ENCODE measurements at regions not wholly inside any gene's neighbourhood (a gene's known extent, or its start where the extent isn't known, plus 50 kb on each side); places are given as distances from the start of the nearest gene placed in this dataset.
"Not testable (repeated sequence)": the region's sequence is repeated elsewhere in the genome, so short reads cannot be mapped to it uniquely, and the experiment has no call there.

GRCh38 chr13:88436974-88437373, 765.8 kb downstream of the SLITRK5 start:
- no peak for DNase-seq

- DNase-seq, result no peak
Observed at GRCh38 chr13:88450515-88450914, 779.3 kb downstream of the SLITRK5 start.

- DNase-seq, result no peak
Observed at GRCh38 chr13:88456151-88456550, 785.0 kb downstream of the SLITRK5 start.

GRCh38 chr13:88459331-88459730, 788.2 kb downstream of the SLITRK5 start:
- DNase-seq, result no peak

- DNase-seq, result no peak
Observed at GRCh38 chr13:88461272-88462009, 790.3 kb downstream of the SLITRK5 start.

GRCh38 chr13:88464851-88465250, 793.7 kb downstream of the SLITRK5 start:
- DNase-seq, result no peak

- no peak for DNase-seq
Observed at GRCh38 chr13:88472316-88472715, 801.1 kb downstream of the SLITRK5 start.

- no peak for DNase-seq
Observed at GRCh38 chr13:88483202-88483601, 812.0 kb downstream of the SLITRK5 start.

- no peak for DNase-seq
Observed at GRCh38 chr13:88507909-88508308, 836.7 kb downstream of the SLITRK5 start.

- DNase-seq, result not testable (repeated sequence)
Observed at GRCh38 chr13:88512993-88513392, 841.8 kb downstream of the SLITRK5 start.

GRCh38 chr13:88526186-88526852, 855.1 kb downstream of the SLITRK5 start:
- DNase-seq, result no peak

GRCh38 chr13:88526853-88527215, 855.7 kb downstream of the SLITRK5 start:
- no peak for DNase-seq

GRCh38 chr13:88541994-88542393, 870.8 kb downstream of the SLITRK5 start:
- no peak for DNase-seq

- DNase-seq, result no peak
Observed at GRCh38 chr13:88544836-88545235, 873.7 kb downstream of the SLITRK5 start.

- no peak for DNase-seq
Observed at GRCh38 chr13:88552966-88553365, 881.8 kb downstream of the SLITRK5 start.

GRCh38 chr13:88565566-88565965, 894.4 kb downstream of the SLITRK5 start:
- DNase-seq, result no peak

GRCh38 chr13:88585861-88586260, 914.7 kb downstream of the SLITRK5 start:
- DNase-seq, result no peak

- DNase-seq, result no peak
Observed at GRCh38 chr13:88586263-88586662, 915.1 kb downstream of the SLITRK5 start.

GRCh38 chr13:88590574-88590973, 919.4 kb downstream of the SLITRK5 start:
- no peak for DNase-seq

GRCh38 chr13:88592105-88592504, 920.9 kb downstream of the SLITRK5 start:
- no peak for DNase-seq

GRCh38 chr13:88601949-88602348, 930.8 kb downstream of the SLITRK5 start:
- DNase-seq, result no peak

GRCh38 chr13:88602786-88603777, 931.9 kb downstream of the SLITRK5 start:
- no peak for DNase-seq

GRCh38 chr13:88617176-88617575, 946.0 kb downstream of the SLITRK5 start:
- DNase-seq, result no peak

All from COR-L47 (cell line).